Liver (tissue), 7 donors: ENCODE measurements at regions not wholly inside any gene's neighbourhood (a gene's known extent, or its start where the extent isn't known, plus 50 kb on each side); places are given as distances from the start of the nearest gene placed in this dataset.

ENCODE experiments used
- DNase-seq: peaks from one replicate; pipeline ENCODE4 v3.0.0-alpha.2; 2017; ENCODE audit warnings: low spot score
- H3K27ac ChIP-seq, 2 donors: one replicate each; pipeline ENCODE4 v1.7.0; 2013; ENCODE audit warnings: inconsistent platforms in 2 of 2, low read length in 2 of 2, control low read depth in 1 of 2, low read depth in 1 of 2, mild to moderate bottlenecking in 1 of 2
- H3K27me3 ChIP-seq, 4 donors: one replicate each; pipeline versions ENCODE4 v1.6.1 to v1.7.0; 2013; ENCODE audit warnings: low read length in 3 of 4, inconsistent platforms in 1 of 4, mild to moderate bottlenecking in 1 of 4, moderate library complexity in 1 of 4; ENCODE audit not compliant: control insufficient read depth in 4 of 4, insufficient read depth in 4 of 4
- H3K36me3 ChIP-seq, 4 donors: one replicate each; pipeline versions ENCODE4 v1.6.1 to v1.7.0; 2013; ENCODE audit warnings: low read length in 3 of 4, mild to moderate bottlenecking in 3 of 4, low read depth in 1 of 4, moderate library complexity in 1 of 4; ENCODE audit not compliant: control insufficient read depth in 4 of 4, insufficient read depth in 3 of 4
- H3K4me1 ChIP-seq, 4 donors: one replicate each; pipeline versions ENCODE4 v1.6.1 to v1.7.0; 2013; ENCODE audit warnings: low read length in 3 of 4, mild to moderate bottlenecking in 3 of 4, moderate library complexity in 1 of 4; ENCODE audit not compliant: control insufficient read depth in 4 of 4, insufficient read depth in 4 of 4
- H3K4me3 ChIP-seq, 3 donors: one replicate each; pipeline versions ENCODE4 v1.6.1 to v1.7.0; 2013; ENCODE audit warnings: low read length in 3 of 3, control low read depth in 1 of 3, low read depth in 1 of 3, mild to moderate bottlenecking in 1 of 3
- H3K9ac ChIP-seq, 2 donors: one replicate each; pipeline ENCODE4 v1.7.0; 2013; ENCODE audit warnings: low read length in 2 of 2, mild to moderate bottlenecking in 2 of 2, moderate library complexity in 2 of 2, control low read depth in 1 of 2, low read depth in 1 of 2
- H3K9me3 ChIP-seq, 4 donors: one replicate each; pipeline versions ENCODE4 v1.6.1 to v1.7.0; 2013; ENCODE audit warnings: low read length in 3 of 4; ENCODE audit not compliant: control insufficient read depth in 4 of 4
- EGR1 ChIP-seq, 2 donors: IDR thresholded peaks; 2 replicates each; pipeline ENCODE4 v1.6.1; 2016 to 2018; ENCODE audit warnings: antibody characterized with exemption in 2 of 2, low read depth in 2 of 2
- FOXA1 ChIP-seq: IDR thresholded peaks from 2 replicates; pipeline ENCODE4 v1.6.1; 2016; ENCODE audit warnings: antibody characterized with exemption
- FOXA2 ChIP-seq: IDR thresholded peaks from 2 replicates; pipeline ENCODE4 v1.6.1; 2016; ENCODE audit warnings: antibody characterized with exemption
- GABPA ChIP-seq, 2 donors: IDR thresholded peaks in 1 of 2; conservative IDR thresholded peaks in 1 of 2; 2 replicates each; pipeline ENCODE4 v1.6.1; 2016; ENCODE audit warnings: antibody characterized with exemption in 2 of 2, mild to moderate bottlenecking in 1 of 2, moderate library complexity in 1 of 2
- HNF4A ChIP-seq, 2 donors: conservative IDR thresholded peaks; 2 replicates each; pipeline ENCODE4 v1.6.1; 2016; ENCODE audit warnings: antibody characterized with exemption in 2 of 2, mild to moderate bottlenecking in 2 of 2
- HNF4G ChIP-seq: IDR thresholded peaks from 2 replicates; pipeline ENCODE4 v1.6.1; 2016; ENCODE audit warnings: antibody characterized with exemption
- RAD21 ChIP-seq, 2 donors: IDR thresholded peaks; 2 replicates each; pipeline ENCODE4 v1.6.1; 2016; ENCODE audit warnings: antibody characterized with exemption in 2 of 2, mild to moderate bottlenecking in 2 of 2
- SP1 ChIP-seq: IDR thresholded peaks from 2 replicates; pipeline ENCODE4 v1.6.1; 2018; ENCODE audit warnings: antibody characterized with exemption, mild to moderate bottlenecking
- YY1 ChIP-seq: IDR thresholded peaks from 2 replicates; pipeline ENCODE4 v1.6.1; 2016; ENCODE audit warnings: antibody characterized with exemption, mild to moderate bottlenecking
- WGBS: extraction: QIAGEN DNeasy Blood & Tissue Kit; methylation state at CpG from one replicate; pipeline ENCODE4 v1.1.7; 2013; 5-methylcytosine and 5-hydroxymethylcytosine counted together
- TF ChIP-seq, protein P1 (sequence below): IDR thresholded peaks from 2 replicates; pipeline ENCODE4 v1.6.1; 2016; ENCODE audit warnings: antibody characterized with exemption, mild to moderate bottlenecking
- TF ChIP-seq, protein P2 (sequence below): IDR thresholded peaks from 2 replicates; pipeline ENCODE4 v1.6.1; 2016; ENCODE audit warnings: antibody characterized with exemption
- TF ChIP-seq, protein P3 (sequence below): IDR thresholded peaks from 2 replicates; pipeline ENCODE4 v1.6.1; 2016; ENCODE audit warnings: antibody characterized with exemption
- donor health status: healthy.
- donor health status: healthy.
- donor health status: healthy.
- donor health status: healthy.

DNA sequence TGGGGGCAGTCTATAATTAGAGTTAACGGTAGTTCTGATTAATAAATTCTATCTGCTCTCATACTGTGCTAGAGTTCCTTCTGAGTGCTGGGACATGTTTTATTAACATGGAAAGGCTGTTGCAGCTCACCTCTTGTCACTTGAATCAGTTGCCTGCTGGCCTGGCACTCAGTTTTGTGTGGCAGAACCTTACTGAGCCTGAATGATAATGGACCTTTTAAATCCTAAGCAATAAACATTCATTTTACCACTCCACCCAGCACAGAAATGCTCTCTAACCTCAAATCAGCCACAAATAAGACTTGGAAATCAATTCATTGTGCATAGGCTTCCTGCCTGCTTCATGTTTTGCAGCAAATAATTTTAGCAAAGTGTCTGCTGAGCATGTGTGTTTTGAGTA lies 115.0 kb upstream of the RBMS1 start:
- H3K4me1 ChIP-seq = peaks cover 0 to 2% (median 0%) of the 10 kb centered on the region in 4 donors
- TF ChIP-seq GABPA (IDR thresholded peaks at IDR 0.05 in 1 of 2, conservative IDR thresholded peaks at IDR 0.05 in 1 of 2) (no peak), EGR1 (IDR thresholded peaks at IDR 0.05; ENCODE audit: low read depth in 2 of 2) (no peak), SP1 (no peak), HNF4A (conservative IDR thresholded peaks at IDR 0.05) (no peak), HNF4G (no peak), YY1 (no peak)
- TF ChIP-seq, protein P1, sequence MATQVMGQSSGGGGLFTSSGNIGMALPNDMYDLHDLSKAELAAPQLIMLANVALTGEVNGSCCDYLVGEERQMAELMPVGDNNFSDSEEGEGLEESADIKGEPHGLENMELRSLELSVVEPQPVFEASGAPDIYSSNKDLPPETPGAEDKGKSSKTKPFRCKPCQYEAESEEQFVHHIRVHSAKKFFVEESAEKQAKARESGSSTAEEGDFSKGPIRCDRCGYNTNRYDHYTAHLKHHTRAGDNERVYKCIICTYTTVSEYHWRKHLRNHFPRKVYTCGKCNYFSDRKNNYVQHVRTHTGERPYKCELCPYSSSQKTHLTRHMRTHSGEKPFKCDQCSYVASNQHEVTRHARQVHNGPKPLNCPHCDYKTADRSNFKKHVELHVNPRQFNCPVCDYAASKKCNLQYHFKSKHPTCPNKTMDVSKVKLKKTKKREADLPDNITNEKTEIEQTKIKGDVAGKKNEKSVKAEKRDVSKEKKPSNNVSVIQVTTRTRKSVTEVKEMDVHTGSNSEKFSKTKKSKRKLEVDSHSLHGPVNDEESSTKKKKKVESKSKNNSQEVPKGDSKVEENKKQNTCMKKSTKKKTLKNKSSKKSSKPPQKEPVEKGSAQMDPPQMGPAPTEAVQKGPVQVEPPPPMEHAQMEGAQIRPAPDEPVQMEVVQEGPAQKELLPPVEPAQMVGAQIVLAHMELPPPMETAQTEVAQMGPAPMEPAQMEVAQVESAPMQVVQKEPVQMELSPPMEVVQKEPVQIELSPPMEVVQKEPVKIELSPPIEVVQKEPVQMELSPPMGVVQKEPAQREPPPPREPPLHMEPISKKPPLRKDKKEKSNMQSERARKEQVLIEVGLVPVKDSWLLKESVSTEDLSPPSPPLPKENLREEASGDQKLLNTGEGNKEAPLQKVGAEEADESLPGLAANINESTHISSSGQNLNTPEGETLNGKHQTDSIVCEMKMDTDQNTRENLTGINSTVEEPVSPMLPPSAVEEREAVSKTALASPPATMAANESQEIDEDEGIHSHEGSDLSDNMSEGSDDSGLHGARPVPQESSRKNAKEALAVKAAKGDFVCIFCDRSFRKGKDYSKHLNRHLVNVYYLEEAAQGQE = no peak
- TF ChIP-seq, protein P2, sequence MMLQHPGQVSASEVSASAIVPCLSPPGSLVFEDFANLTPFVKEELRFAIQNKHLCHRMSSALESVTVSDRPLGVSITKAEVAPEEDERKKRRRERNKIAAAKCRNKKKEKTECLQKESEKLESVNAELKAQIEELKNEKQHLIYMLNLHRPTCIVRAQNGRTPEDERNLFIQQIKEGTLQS = no peak
- no peaks in the 10 kb centered on the region for H3K36me3 ChIP-seq
- no peak overlapping the region for H3K27ac ChIP-seq
- no peak for DNase-seq
- H3K4me3 ChIP-seq = no peak overlapping the region
- WGBS = 87% methylated on average over 1 of the region's 1 CpG
- peaks cover 0 to 3% (median 0%) of the 10 kb centered on the region in 4 donors for H3K27me3 ChIP-seq
- H3K9me3 ChIP-seq = no peaks in the 10 kb centered on the region
- H3K9ac ChIP-seq = no peak overlapping the region

DNA sequence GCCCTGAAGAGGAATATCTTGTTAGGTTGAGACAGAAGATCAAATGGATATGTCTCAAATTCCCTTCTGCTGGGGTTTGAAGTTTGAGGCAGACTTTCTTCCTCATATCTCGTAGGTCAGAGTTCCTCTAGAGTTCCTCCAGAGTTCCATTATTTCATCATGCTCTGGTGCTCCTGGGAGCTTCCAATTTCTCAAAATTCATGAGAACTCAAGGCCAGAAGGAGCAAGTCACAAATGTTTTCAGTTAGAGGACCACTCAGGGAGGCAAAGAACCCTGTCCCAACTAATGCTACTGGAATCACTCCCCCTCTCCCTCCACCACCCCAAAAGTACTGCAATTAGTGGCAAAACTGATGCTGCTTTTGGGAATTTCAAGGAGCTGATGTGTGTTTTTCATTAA lies 115.7 kb upstream of the RBMS1 start:
- WGBS = 53% methylated on average over 1 of the region's 1 CpG

GRCh38 chr2:160610041-160610440 lies 116.4 kb upstream of the RBMS1 start:
- Histone ChIP-seq H3K36me3 (no peaks in the 10 kb centered on the region), H3K9me3 (no peaks in the 10 kb centered on the region), H3K9ac (no peak overlapping the region), H3K4me3 (no peak overlapping the region), H3K4me1 (no peaks in the 10 kb centered on the region), H3K27me3 (peaks cover 0 to 3% (median 0%) of the 10 kb centered on the region in 4 donors), H3K27ac (no peak overlapping the region)
- 92% methylated on average over 2 of the region's 2 CpGs for WGBS
- DNase-seq = no peak
- TF ChIP-seq, protein P3, sequence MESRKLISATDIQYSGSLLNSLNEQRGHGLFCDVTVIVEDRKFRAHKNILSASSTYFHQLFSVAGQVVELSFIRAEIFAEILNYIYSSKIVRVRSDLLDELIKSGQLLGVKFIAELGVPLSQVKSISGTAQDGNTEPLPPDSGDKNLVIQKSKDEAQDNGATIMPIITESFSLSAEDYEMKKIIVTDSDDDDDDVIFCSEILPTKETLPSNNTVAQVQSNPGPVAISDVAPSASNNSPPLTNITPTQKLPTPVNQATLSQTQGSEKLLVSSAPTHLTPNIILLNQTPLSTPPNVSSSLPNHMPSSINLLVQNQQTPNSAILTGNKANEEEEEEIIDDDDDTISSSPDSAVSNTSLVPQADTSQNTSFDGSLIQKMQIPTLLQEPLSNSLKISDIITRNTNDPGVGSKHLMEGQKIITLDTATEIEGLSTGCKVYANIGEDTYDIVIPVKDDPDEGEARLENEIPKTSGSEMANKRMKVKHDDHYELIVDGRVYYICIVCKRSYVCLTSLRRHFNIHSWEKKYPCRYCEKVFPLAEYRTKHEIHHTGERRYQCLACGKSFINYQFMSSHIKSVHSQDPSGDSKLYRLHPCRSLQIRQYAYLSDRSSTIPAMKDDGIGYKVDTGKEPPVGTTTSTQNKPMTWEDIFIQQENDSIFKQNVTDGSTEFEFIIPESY = no peak
- no peak for TF ChIP-seq FOXA2
- no peak for TF ChIP-seq FOXA1
- TF ChIP-seq RAD21 (IDR thresholded peaks at IDR 0.05) = no peak
- TF ChIP-seq SP1 = no peak

More for the DNA sequence above, 115.7 kb upstream of the RBMS1 start:
- H3K9ac ChIP-seq = no peak overlapping the region
- TF ChIP-seq FOXA2 (no peak), EGR1 (IDR thresholded peaks at IDR 0.05; ENCODE audit: low read depth in 2 of 2) (no peak)
- no peak overlapping the region for H3K27ac ChIP-seq
- H3K4me1 ChIP-seq = no peaks in the 10 kb centered on the region
- no peaks in the 10 kb centered on the region for H3K9me3 ChIP-seq
- DNase-seq = no peak
- peaks cover 0 to 3% (median 0%) of the 10 kb centered on the region in 4 donors for H3K27me3 ChIP-seq
- no peak overlapping the region for H3K4me3 ChIP-seq
- no peaks in the 10 kb centered on the region for H3K36me3 ChIP-seq
